K562 (cell line): ENCODE measurements at regions not wholly inside any gene's neighbourhood (a gene's known extent, or its start where the extent isn't known, plus 50 kb on each side); places are given as distances from the start of the nearest gene placed in this dataset.
A peak's percentile ranks its signal among the peaks of the same experiment; 100 is the strongest.

Experiments
- FOXA3 ChIP-seq, 2 experiments: fragments of 450-650 bp in 1 of 2; sonication (generic) in 1 of 2; formaldehyde crosslinking; IDR thresholded peaks in 1 of 2; conservative IDR thresholded peaks in 1 of 2; 2 replicates each; pipeline versions ENCODE4 v1.4.0 to v1.8.0; 2020 to 2022; ENCODE audit warnings: mild to moderate bottlenecking in 2 of 2, missing genetic modification reagents in 1 of 2
- GATA2 ChIP-seq: sonication (generic); formaldehyde crosslinking; IDR thresholded peaks from 2 replicates; pipeline ENCODE4 v1.4.0; 2020; ENCODE audit warnings: mild to moderate bottlenecking, missing genetic modification reagents
- HNRNPUL1 ChIP-seq: fragments of 200-400 bp; formaldehyde crosslinking; IDR thresholded peaks from 2 replicates; pipeline ENCODE4 v1.6.1; 2017; ENCODE audit warnings: low read length
- KLF6 ChIP-seq: fragments of 250-450 bp; sonication (Bioruptor Pico); IDR thresholded peaks from 2 replicates; pipeline ENCODE4 v1.4.0; 2020; ENCODE audit warnings: mild to moderate bottlenecking, moderate library complexity, borderline replicate concordance
- L3MBTL2 ChIP-seq: fragments of 450-650 bp; IDR thresholded peaks from 2 replicates; pipeline ENCODE4 v1.6.1; 2016; ENCODE audit warnings: mild to moderate bottlenecking, moderate library complexity
- MAFG ChIP-seq: fragments of 450-650 bp; conservative IDR thresholded peaks from 2 replicates; pipeline ENCODE4 v1.6.1; 2016; ENCODE audit warnings: missing genetic modification characterization, missing compliant biosample characterization
- MBD2 ChIP-seq: sonication (generic); IDR thresholded peaks from 2 replicates; pipeline ENCODE4 v1.6.1; 2016; ENCODE audit warnings: low read depth, borderline replicate concordance
- MYNN ChIP-seq, 2 experiments: sonication (generic); formaldehyde crosslinking in 1 of 2; IDR thresholded peaks; 2 replicates each; pipeline versions ENCODE4 v1.5.0 to v1.6.1; 2016 to 2020; ENCODE audit warnings: antibody characterized with exemption in 1 of 2, missing genetic modification reagents in 1 of 2
- NFIX ChIP-seq: fragments of 250-450 bp; sonication (Bioruptor Pico); IDR thresholded peaks from 2 replicates; pipeline ENCODE4 v1.4.0; 2020; ENCODE audit warnings: low read depth, mild to moderate bottlenecking, moderate library complexity
- RBFOX2 ChIP-seq: fragments of 200-400 bp; formaldehyde crosslinking; IDR thresholded peaks from 2 replicates; pipeline ENCODE4 v1.6.1; 2017; ENCODE audit warnings: low read depth, mild to moderate bottlenecking, low read length, moderate library complexity
- RBM25 ChIP-seq: fragments of 200-400 bp; formaldehyde crosslinking; IDR thresholded peaks from 2 replicates; pipeline ENCODE4 v1.6.1; 2018; ENCODE audit warnings: low read length, low read depth, moderate library complexity; ENCODE audit not compliant: severe bottlenecking
- SAP30 ChIP-seq: fragments of 200-600 bp; sonication (generic); IDR thresholded peaks from 2 replicates; pipeline ENCODE4 v1.6.1; 2012; ENCODE audit warnings: borderline replicate concordance, low read depth, mild to moderate bottlenecking, moderate library complexity, low read length, control low read depth, inconsistent platforms; ENCODE audit not compliant: insufficient read depth, poor library complexity, severe bottlenecking
- SIN3A ChIP-seq, 2 experiments: fragments of 150-350 bp in 1 of 2; IDR thresholded peaks; 2 replicates each; pipeline ENCODE4 v1.6.1; 2011 to 2016; ENCODE audit warnings: borderline replicate concordance in 2 of 2, low read depth in 2 of 2, low read length in 2 of 2, mild to moderate bottlenecking in 2 of 2, moderate library complexity in 2 of 2; ENCODE audit not compliant: control insufficient read depth in 1 of 2
- SMARCC2 ChIP-seq: fragments of 450-650 bp; IDR thresholded peaks from 2 replicates; pipeline ENCODE4 v1.6.1; 2017; ENCODE audit warnings: antibody characterized with exemption, moderate library complexity, mild to moderate bottlenecking, low read depth
- U2AF2 ChIP-seq: fragments of 200-400 bp; formaldehyde crosslinking; optimal IDR thresholded peaks from 2 replicates; pipeline ENCODE3; 2017; ENCODE audit warnings: low read depth, mild to moderate bottlenecking, low read length
- ZNF12 ChIP-seq: sonication (generic); formaldehyde crosslinking; IDR thresholded peaks from 2 replicates; pipeline ENCODE4 v1.4.0; 2020; ENCODE audit warnings: mild to moderate bottlenecking, missing genetic modification reagents
- ZNF134 ChIP-seq: fragments of 250-450 bp; sonication (Bioruptor Pico); conservative IDR thresholded peaks from 2 replicates; pipeline ENCODE4 v1.4.0; 2020
- ZNF165 ChIP-seq: fragments of 250-450 bp; sonication (Bioruptor Pico); IDR thresholded peaks from 2 replicates; pipeline ENCODE4 v1.4.0; 2020; ENCODE audit warnings: borderline replicate concordance
- ZNF212 ChIP-seq: fragments of 450-650 bp; formaldehyde crosslinking; IDR thresholded peaks from 2 replicates; pipeline ENCODE4 v1.4.0; 2020; ENCODE audit warnings: mild to moderate bottlenecking
- ZNF274 ChIP-seq: IDR thresholded peaks from 2 replicates; pipeline ENCODE4 v1.6.1; 2011; ENCODE audit warnings: low read depth, mild to moderate bottlenecking, low read length, moderate library complexity, borderline replicate concordance
- ZNF830 ChIP-seq: fragments of 250-450 bp; sonication (Bioruptor Pico); IDR thresholded peaks from 2 replicates; pipeline ENCODE4 v1.5.0; 2021; ENCODE audit warnings: mild to moderate bottlenecking
- TF ChIP-seq, protein P1 (sequence below), 2 experiments: fragments of 250-450 bp in 1 of 2; fragments of 450-650 bp in 1 of 2; sonication (Bioruptor Pico) in 1 of 2; IDR thresholded peaks; 2 replicates each; pipeline versions ENCODE4 v1.6.1 to v1.8.0; 2016 to 2021; ENCODE audit warnings: mild to moderate bottlenecking in 2 of 2, moderate library complexity in 2 of 2, missing compliant biosample characterization in 1 of 2, missing genetic modification characterization in 1 of 2
- TF ChIP-seq, protein P2 (sequence below): IDR thresholded peaks from 2 replicates; pipeline ENCODE4 v1.6.1; 2014; ENCODE audit warnings: antibody characterized with exemption
- TF ChIP-seq, protein P3 (sequence below): fragments of 250-450 bp; sonication (Bioruptor Pico); IDR thresholded peaks from 2 replicates; pipeline ENCODE4 v1.4.0; 2020; ENCODE audit warnings: mild to moderate bottlenecking, moderate library complexity

DNA sequence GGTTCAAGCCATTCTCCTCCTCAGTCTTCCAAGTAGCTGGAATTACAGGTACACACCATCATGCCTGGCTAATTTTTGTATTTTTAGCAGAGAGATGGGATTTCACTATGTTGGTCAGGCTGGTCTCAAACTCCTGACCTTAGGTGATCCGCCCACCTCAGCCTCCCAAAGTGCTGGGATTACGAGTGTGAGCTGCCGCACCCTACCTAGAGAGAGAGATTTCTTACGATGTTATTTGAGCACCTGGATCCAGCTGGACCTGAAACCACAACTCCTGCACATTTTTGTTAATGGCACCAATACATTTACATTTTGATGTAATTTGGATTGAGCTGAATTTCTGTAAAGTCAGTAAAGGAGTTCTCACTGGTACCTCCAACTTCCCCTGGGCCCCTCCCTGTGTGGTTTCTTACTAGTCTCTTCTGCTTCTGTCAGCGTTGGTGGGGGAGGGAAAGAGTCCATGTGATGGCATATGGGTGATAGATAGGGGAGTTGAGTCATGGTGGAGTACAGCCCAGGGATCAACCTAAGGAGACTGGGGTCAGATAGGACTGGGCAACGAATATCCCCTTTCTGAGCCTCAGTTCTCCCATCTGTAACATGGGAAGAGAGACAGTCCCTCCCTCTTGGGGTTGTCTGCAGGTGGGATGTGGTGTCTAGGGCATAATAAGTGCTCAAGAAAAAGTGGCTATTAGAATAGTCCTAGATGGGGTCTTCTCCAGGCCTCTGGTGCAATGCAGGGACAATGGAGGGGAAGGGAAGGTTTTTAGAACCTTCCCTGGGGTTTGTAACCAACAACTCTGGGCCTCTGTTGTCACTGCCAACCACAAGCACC lies 83.3 kb upstream of the MED13L start (continued):
- TF ChIP-seq, protein P1, sequence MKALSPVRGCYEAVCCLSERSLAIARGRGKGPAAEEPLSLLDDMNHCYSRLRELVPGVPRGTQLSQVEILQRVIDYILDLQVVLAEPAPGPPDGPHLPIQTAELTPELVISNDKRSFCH (CRISPR knock-in tag; IDR thresholded peaks at IDR 0.05), result no peak
- TF ChIP-seq, protein P1 (tag; IDR thresholded peaks at IDR 0.05), result 0 out of 2 replicates have a peak, but pooled peaks have one; percentile 25
- TF ChIP-seq U2AF2, result no peak
- peak; percentile 59 for TF ChIP-seq RBM25
- no peak for TF ChIP-seq FOXA3 (CRISPR knock-in tag; conservative IDR thresholded peaks at IDR 0.05 in 1 of 2, IDR thresholded peaks at IDR 0.05 in 1 of 2)
- no peak for TF ChIP-seq ZNF212
- TF ChIP-seq HNRNPUL1, result no peak
- TF ChIP-seq MAFG (tag), result peak; percentile 42; the same call in 1 of the 2 replicates
- TF ChIP-seq ZNF134, result no peak
- no peak for TF ChIP-seq SIN3A (IDR thresholded peaks at IDR 0.05; ENCODE audit: borderline replicate concordance in 2 of 2, control insufficient read depth in 1 of 2, low read depth in 2 of 2, low read length in 2 of 2)
- no peak for TF ChIP-seq ZNF165 (CRISPR knock-in tag)
- TF ChIP-seq SAP30, result no peak
- peak; percentile 72 for TF ChIP-seq GATA2 (CRISPR knock-in tag)
- no peak for TF ChIP-seq KLF6 (CRISPR knock-in tag)
- TF ChIP-seq ZNF274, result no peak
- no peak for TF ChIP-seq NFIX (CRISPR knock-in tag)
- TF ChIP-seq, protein P2, sequence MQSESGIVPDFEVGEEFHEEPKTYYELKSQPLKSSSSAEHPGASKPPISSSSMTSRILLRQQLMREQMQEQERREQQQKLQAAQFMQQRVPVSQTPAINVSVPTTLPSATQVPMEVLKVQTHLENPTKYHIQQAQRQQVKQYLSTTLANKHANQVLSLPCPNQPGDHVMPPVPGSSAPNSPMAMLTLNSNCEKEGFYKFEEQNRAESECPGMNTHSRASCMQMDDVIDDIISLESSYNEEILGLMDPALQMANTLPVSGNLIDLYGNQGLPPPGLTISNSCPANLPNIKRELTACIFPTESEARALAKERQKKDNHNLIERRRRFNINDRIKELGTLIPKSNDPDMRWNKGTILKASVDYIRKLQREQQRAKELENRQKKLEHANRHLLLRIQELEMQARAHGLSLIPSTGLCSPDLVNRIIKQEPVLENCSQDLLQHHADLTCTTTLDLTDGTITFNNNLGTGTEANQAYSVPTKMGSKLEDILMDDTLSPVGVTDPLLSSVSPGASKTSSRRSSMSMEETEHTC, result peak; percentile 39; the same call in 1 of the 2 replicates
- 0 out of 2 replicates have a peak, but pooled peaks have one; percentile 34 for TF ChIP-seq L3MBTL2
- no peak for TF ChIP-seq RBFOX2
- TF ChIP-seq SMARCC2, result peak; percentile 73
- TF ChIP-seq ZNF830 (CRISPR knock-in tag), result no peak
- TF ChIP-seq, protein P3, sequence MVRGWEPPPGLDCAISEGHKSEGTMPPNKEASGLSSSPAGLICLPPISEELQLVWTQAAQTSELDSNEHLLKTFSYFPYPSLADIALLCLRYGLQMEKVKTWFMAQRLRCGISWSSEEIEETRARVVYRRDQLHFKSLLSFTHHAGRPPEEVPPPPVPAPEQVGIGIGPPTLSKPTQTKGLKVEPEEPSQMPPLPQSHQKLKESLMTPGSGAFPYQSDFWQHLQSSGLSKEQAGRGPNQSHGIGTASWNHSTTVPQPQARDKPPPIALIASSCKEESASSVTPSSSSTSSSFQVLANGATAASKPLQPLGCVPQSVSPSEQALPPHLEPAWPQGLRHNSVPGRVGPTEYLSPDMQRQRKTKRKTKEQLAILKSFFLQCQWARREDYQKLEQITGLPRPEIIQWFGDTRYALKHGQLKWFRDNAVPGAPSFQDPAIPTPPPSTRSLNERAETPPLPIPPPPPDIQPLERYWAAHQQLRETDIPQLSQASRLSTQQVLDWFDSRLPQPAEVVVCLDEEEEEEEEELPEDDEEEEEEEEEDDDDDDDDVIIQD (CRISPR knock-in tag), result no peak
- peak; percentile 75; the same call in 1 of the 2 replicates for TF ChIP-seq MYNN (IDR thresholded peaks at IDR 0.05)
- TF ChIP-seq MYNN (CRISPR knock-in tag; IDR thresholded peaks at IDR 0.05), result no peak
- TF ChIP-seq MBD2, result 0 out of 2 replicates have a peak, but pooled peaks have one; percentile 32
- no peak for TF ChIP-seq ZNF12 (CRISPR knock-in tag)
